LNCAP (cell line): ENCODE measurements at regions not wholly inside any gene's neighbourhood (a gene's known extent, or its start where the extent isn't known, plus 50 kb on each side); places are given as distances from the start of the nearest gene placed in this dataset.

Source experiments
- TF ChIP-seq, protein P1 (sequence below): fragments of 450-650 bp; IDR thresholded peaks from 2 replicates; pipeline ENCODE4 v1.5.1; 2017; ENCODE audit warnings: mild to moderate bottlenecking

DNA sequence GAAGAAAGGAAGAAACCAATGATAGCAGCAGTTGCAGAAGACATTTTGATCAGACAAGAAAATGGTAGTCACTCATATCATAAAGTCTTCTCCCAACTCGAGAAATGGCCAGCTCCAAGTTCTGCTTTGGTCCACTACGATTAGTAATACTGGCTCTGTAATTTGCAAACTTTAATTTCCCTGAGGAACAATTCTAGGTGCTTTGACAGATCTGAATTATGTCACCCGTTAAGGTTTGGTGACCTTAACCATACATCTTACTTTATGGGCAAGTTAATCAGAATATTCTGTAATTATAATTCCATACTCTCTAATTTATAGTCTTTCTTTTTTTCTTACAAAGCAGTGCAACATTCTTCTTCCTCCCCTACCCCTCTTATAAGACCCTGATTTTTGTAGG, 84.5 kb downstream of the RND3 start:
- TF ChIP-seq, protein P1, sequence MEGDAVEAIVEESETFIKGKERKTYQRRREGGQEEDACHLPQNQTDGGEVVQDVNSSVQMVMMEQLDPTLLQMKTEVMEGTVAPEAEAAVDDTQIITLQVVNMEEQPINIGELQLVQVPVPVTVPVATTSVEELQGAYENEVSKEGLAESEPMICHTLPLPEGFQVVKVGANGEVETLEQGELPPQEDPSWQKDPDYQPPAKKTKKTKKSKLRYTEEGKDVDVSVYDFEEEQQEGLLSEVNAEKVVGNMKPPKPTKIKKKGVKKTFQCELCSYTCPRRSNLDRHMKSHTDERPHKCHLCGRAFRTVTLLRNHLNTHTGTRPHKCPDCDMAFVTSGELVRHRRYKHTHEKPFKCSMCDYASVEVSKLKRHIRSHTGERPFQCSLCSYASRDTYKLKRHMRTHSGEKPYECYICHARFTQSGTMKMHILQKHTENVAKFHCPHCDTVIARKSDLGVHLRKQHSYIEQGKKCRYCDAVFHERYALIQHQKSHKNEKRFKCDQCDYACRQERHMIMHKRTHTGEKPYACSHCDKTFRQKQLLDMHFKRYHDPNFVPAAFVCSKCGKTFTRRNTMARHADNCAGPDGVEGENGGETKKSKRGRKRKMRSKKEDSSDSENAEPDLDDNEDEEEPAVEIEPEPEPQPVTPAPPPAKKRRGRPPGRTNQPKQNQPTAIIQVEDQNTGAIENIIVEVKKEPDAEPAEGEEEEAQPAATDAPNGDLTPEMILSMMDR = no peak

DNA sequence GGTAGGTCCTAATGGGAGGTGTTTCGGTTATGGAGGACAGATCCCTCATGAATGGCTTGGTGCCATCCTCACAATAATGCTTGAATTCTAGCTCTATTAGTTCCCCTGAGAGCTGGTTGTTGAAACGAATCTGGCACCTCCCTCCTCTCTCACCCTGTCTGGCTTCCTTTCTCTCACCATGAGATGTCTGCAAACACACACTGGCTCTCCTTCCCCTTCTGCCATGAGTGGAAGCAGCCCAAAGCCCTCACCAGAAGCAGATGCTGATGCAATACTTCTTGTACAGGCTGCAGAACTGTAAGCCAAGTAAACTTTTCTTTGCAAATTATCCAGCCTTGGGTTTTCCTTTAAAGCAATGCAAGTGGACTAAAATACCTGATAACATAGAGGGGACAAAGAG, 86.6 kb downstream of the RND3 start:
- TF ChIP-seq, protein P1 = no peak

DNA sequence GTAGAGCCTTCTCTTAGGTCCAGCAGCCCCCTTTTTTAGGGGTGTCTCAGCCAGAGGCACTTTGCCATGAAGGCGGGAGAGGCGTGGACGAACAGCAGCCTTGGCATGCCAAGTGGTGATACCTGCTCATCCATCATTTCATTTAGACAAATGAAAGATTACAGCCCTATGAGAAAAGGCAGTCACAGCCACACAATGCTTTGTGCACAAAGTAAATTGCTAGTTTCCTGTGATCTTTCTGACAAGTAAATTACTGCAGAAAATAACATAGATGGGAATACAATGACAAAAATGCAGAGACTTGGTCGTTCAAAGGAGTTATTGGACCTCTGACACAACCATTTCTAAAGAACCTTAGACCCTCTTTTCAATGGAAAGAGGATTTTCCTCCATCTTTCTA, 94.9 kb downstream of the RND3 start:
- TF ChIP-seq, protein P1 = no peak

DNA sequence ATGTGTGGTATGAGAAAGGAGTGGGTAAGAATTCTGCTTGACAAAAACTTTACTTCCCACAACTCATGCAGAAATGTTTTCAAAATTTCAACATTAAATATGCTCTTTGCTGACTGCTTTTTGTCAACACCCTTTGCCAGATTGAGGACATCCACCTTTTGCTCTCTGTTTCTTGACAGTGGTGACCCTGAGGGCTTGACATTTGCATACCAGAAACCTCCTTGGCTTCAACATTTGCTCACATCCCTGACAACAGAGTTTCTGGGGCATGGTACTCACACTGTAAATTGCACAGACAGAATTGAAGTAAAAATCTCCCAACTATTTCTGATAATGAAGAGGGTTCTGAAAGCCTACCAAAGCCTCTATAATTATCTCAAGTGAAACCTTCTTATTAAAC, 95.7 kb downstream of the RND3 start:
- TF ChIP-seq, protein P1 = no peak

DNA sequence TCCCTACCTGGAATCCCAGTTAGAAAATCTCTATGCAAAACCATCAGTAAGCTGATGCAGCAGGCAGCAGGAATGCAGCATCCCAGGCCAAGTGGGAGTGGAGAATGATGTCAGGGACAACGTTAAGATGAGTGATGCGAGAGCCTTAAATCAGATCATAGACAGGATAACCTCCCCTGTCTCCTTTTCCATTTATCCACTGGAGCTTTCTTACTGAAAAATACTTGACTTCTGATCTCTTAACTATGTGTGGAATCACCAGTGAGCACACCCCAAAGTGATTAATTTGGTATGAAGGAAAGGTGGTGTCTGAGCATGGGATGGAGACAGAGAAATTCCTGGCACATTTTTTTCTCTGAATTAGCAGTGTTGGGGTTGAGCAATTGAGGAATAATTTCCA, 98.0 kb downstream of the RND3 start:
- TF ChIP-seq, protein P1 = no peak

DNA sequence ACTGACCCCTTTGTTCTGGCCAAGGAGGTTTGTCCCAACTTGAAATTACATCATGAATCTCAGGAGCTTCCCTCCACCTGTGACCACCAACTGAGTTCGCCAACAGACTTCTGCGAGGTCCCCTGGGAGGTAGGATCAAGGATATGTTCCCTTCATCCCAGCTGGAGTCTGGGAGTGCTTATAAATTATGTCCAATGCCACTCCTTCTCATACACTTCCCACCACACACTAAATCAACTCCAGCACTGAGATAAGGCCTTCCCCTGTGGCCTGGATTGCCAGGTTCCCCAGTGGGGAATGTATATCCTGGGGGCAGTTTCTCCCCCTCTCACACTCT, 99.2 kb downstream of the RND3 start:
- TF ChIP-seq, protein P1 = no peak

DNA sequence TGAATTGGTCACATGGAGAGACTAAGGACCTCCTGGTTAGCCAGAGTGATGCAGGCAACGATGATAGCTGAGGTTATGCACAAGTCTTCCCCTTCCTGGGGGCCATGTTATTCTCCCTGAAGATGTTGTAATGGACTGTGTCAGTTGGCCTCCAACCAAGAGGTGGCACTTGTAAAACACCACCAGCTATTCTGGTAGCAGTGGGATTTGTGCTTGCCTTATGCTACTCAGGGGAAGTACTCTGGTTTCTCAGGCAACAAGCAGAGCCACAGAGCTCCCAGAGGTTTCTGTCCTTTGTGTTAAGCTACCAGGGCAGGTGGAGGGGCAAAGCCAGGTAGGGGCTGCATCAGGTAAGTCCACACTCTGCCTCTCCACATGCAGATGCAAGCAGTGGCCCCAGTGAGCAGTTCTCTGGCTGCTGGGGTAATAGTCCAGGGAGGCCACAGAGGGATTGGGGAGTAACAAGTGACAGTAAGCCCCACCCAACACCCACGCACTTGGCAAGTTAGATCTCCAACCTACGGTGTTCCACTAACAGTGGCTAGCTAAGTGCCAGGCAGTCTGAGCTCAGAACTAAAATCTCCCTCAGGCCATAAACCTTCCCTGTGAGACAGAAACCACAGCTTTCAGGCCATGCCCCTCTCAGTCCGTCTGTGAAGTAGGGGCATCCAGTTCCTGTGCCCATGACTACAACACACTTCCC, 99.7 kb downstream of the RND3 start:
- TF ChIP-seq, protein P1 = no peak

DNA sequence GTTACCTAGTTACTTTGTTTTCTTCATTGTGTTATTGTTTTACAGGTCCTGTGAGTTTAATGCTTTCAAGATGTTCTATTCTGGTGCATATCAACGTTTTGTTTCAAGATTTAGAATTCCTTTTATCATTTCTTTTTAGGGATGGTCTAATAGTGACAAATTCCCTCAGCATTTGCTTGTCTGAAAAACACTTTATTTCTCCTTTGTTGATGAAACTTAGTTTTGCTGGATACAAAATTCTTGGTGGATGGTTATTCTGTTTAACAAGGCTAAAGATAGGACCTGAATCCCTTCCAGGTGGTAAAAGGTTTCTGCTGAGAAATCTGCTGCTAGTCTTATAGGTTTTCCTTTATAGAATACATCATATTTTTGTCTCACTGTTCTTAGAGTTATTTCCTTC, 102.3 kb downstream of the RND3 start:
- TF ChIP-seq, protein P1 = no peak
